K562 (cell line): ENCODE measurements at regions not wholly inside any gene's neighbourhood (a gene's known extent, or its start where the extent isn't known, plus 50 kb on each side); places are given as distances from the start of the nearest gene placed in this dataset.

ENCODE experiments used
- ATAC-seq: fragments of 200-7000 bp; cut with Tn5 transposase; 3 replicates; pipeline ENCODE4 v1.9.1; 2020; ENCODE audit warnings: moderate library complexity
- BruUV-seq: library from RNA; stranded (reverse); fragments of 400-500 nt; replicated peaks from 2 replicates; lab custom pipeline; 2021; lab: Mats Ljungman, UMichigan
- CTCF ChIA-PET: fragments of 300-600 bp; formaldehyde crosslinking; extraction: SDS; loops from one replicate; lab custom pipeline; 2021; ENCODE audit warnings: low intra/inter-chr PET ratio; lab: Yijun Ruan, JAX
- POLR2A ChIA-PET: fragments of 300-600, 350-650 bp; sonication (Branson Sonifier 250); formaldehyde crosslinking; extraction: SDS; loops from one replicate; lab custom pipeline; 2021; ENCODE audit warnings: antibody characterized with exemption, inconsistent platforms; lab: Yijun Ruan, JAX
- DNase-seq, 4 experiments: peaks; one replicate each; pipeline versions ENCODE4 v3.0.0 to v3.0.0-alpha.2; 2011 to 2018; ENCODE audit warnings: low spot score in 3 of 4, mixed read lengths in 3 of 4; ENCODE audit errors: extremely low read depth in 1 of 4
- FAIRE-seq: peaks from 2 replicates; lab custom pipeline; 2011; peaks lifted over from hg19 to GRCh38; lab: Jason Lieb, UNC
- H2AFZ ChIP-seq: 2 replicates; pipeline ENCODE4 v1.6.0; 2011; ENCODE audit warnings: low read depth, low read length, control low read depth, inconsistent platforms
- H3K27ac ChIP-seq: fragments of 200-600 bp; 3 replicates; pipeline ENCODE4 v1.8.0; 2011; ENCODE audit warnings: low read depth, mild to moderate bottlenecking, control low read depth, inconsistent platforms, low read length, moderate library complexity, mixed read lengths; ENCODE audit errors: extremely low read depth
- H3K27me3 ChIP-seq, 2 experiments: fragments of 300-600 bp in 1 of 2; 2 replicates in 1 of 2; 3 replicates in 1 of 2; pipeline versions ENCODE4 v1.6.0 to v1.8.0; 2011; ENCODE audit warnings: inconsistent platforms in 2 of 2, low read length in 2 of 2, mild to moderate bottlenecking in 1 of 2, mixed read lengths in 1 of 2, moderate library complexity in 1 of 2; ENCODE audit not compliant: control insufficient read depth in 2 of 2, insufficient read depth in 2 of 2
- H3K36me3 ChIP-seq: fragments of 300-600 bp; 3 replicates; pipeline ENCODE4 v1.8.0; 2011; ENCODE audit warnings: mild to moderate bottlenecking, low read length, inconsistent platforms; ENCODE audit not compliant: control insufficient read depth, insufficient read depth
- H3K4me1 ChIP-seq, 2 experiments: fragments of 200-600 bp in 1 of 2; replicated peaks in 1 of 2; 2 replicates in 1 of 2; 3 replicates in 1 of 2; pipeline versions ENCODE4 v1.5.1 to v1.8.0; 2011; ENCODE audit warnings: inconsistent platforms in 2 of 2, low read length in 2 of 2, mild to moderate bottlenecking in 1 of 2, mixed read lengths in 1 of 2, moderate library complexity in 1 of 2; ENCODE audit not compliant: control insufficient read depth in 2 of 2, insufficient read depth in 2 of 2
- H3K4me2 ChIP-seq: 2 replicates; pipeline ENCODE4 v1.6.1; 2011; ENCODE audit warnings: low read length, control low read depth, inconsistent platforms, mixed read lengths; ENCODE audit not compliant: insufficient read depth
- H3K4me3 ChIP-seq: fragments of 200-600 bp; sonication (generic), shearing (Covaris generic); 2 replicates; pipeline ENCODE4 v1.5.1; 2016; ENCODE audit warnings: control low read depth, inconsistent platforms
- H3K79me2 ChIP-seq: fragments of 200-600 bp; 3 replicates; pipeline ENCODE4 v1.8.0; 2011; ENCODE audit warnings: low read length, inconsistent platforms; ENCODE audit not compliant: control insufficient read depth, insufficient read depth
- H3K9ac ChIP-seq, 2 experiments: 2 replicates each; pipeline versions ENCODE4 v1.6.0 to v1.6.1; 2011; ENCODE audit warnings: low read depth in 2 of 2, low read length in 2 of 2, control low read depth in 1 of 2, inconsistent platforms in 1 of 2, mild to moderate bottlenecking in 1 of 2, mixed read lengths in 1 of 2; ENCODE audit not compliant: insufficient read depth in 1 of 2
- H3K9me1 ChIP-seq: one replicate; pipeline ENCODE4 v1.6.0; 2011; ENCODE audit warnings: inconsistent platforms, mild to moderate bottlenecking, low read length, moderate library complexity; ENCODE audit not compliant: control insufficient read depth, insufficient read depth
- H3K9me3 ChIP-seq: replicated peaks from 2 replicates; pipeline ENCODE4 v1.5.1; 2011; ENCODE audit warnings: low read depth, low read length, inconsistent platforms; ENCODE audit not compliant: control insufficient read depth, insufficient read depth
- H4K20me1 ChIP-seq: replicated peaks from 2 replicates; pipeline ENCODE4 v1.6.1; 2011; ENCODE audit warnings: low read length, inconsistent platforms, mixed read lengths; ENCODE audit not compliant: control insufficient read depth, insufficient read depth
- ELF1 ChIP-seq: fragments of 200-800 bp; sonication (Bioruptor generic); IDR thresholded peaks from 2 replicates; pipeline ENCODE4 v1.6.1; 2016; ENCODE audit warnings: missing genetic modification characterization, missing compliant biosample characterization
- HMGN3 ChIP-seq: IDR thresholded peaks from 2 replicates; pipeline ENCODE4 v1.6.1; 2011; ENCODE audit warnings: borderline replicate concordance, low read depth, mild to moderate bottlenecking, mixed read lengths, low read length; ENCODE audit not compliant: insufficient read length; ENCODE audit errors: extremely low read depth
- LCOR ChIP-seq: sonication (generic); formaldehyde crosslinking; IDR thresholded peaks from 2 replicates; pipeline ENCODE4 v1.8.0; 2022; ENCODE audit warnings: mild to moderate bottlenecking, missing genetic modification reagents
- PHF20 ChIP-seq: fragments of 450-650 bp; IDR thresholded peaks from 2 replicates; pipeline ENCODE4 v1.6.1; 2018; ENCODE audit not compliant: partially characterized antibody
- SMAD4 ChIP-seq: fragments of 250-450 bp; sonication (Bioruptor Pico); conservative IDR thresholded peaks from 2 replicates; pipeline ENCODE4 v1.8.0; 2021; ENCODE audit warnings: inconsistent platforms, mild to moderate bottlenecking, moderate library complexity
- ZNF134 ChIP-seq: fragments of 250-450 bp; sonication (Bioruptor Pico); conservative IDR thresholded peaks from 2 replicates; pipeline ENCODE4 v1.4.0; 2020
- ZNF165 ChIP-seq: fragments of 250-450 bp; sonication (Bioruptor Pico); IDR thresholded peaks from 2 replicates; pipeline ENCODE4 v1.4.0; 2020; ENCODE audit warnings: borderline replicate concordance
- ZNF311 ChIP-seq: fragments of 250-450 bp; sonication (Bioruptor Pico); IDR thresholded peaks from 2 replicates; pipeline ENCODE4 v1.4.0; 2020; ENCODE audit warnings: mild to moderate bottlenecking, moderate library complexity
- ZNF408 ChIP-seq: fragments of 250-450 bp; sonication (Bioruptor Pico); IDR thresholded peaks from 2 replicates; pipeline ENCODE4 v1.4.0; 2020; ENCODE audit warnings: low read depth, mild to moderate bottlenecking, moderate library complexity
- ZNF57 ChIP-seq: fragments of 450-650 bp; formaldehyde crosslinking; IDR thresholded peaks from 2 replicates; pipeline ENCODE4 v1.4.0; 2020; ENCODE audit warnings: mild to moderate bottlenecking, moderate library complexity
- WGBS: fragments of 100-300 bp; shearing (Covaris generic); methylation state at CpG from one replicate; pipeline ENCODE4 v1.1.6; 2016; ENCODE audit warnings: low coverage, mixed read lengths; ENCODE audit not compliant: insufficient coverage; ENCODE audit errors: missing lambda C conversion rate; 5-methylcytosine and 5-hydroxymethylcytosine counted together
- in situ Hi-C: fragments of 300-500 bp; cut with MboI; formaldehyde crosslinking; loops from 4 replicates; pipeline ENCODE4 v1.15.0; 2018; ENCODE audit warnings: inconsistent platforms, mixed read lengths
- intact Hi-C: fragments of 100-400 bp; cut with micrococcal nuclease; formaldehyde crosslinking; loops from 2 replicates; pipeline ENCODE4 v1.14.2; 2022
- TF ChIP-seq, protein P1 (sequence below), 2 experiments: fragments of 450-650 bp; IDR thresholded peaks; 2 replicates each; pipeline ENCODE4 v1.6.1; 2018; ENCODE audit warnings: mild to moderate bottlenecking in 2 of 2, low read depth in 1 of 2; ENCODE audit not compliant: partially characterized antibody in 2 of 2
- TF ChIP-seq, protein P2 (sequence below): fragments of 250-450 bp; sonication (Bioruptor Pico); IDR thresholded peaks from 2 replicates; pipeline ENCODE4 v1.9.0; 2021; ENCODE audit warnings: mild to moderate bottlenecking, inconsistent platforms
- TF ChIP-seq, protein P3 (sequence below): sonication (generic); formaldehyde crosslinking; IDR thresholded peaks from 2 replicates; pipeline ENCODE4 v1.8.0; 2022; ENCODE audit warnings: mild to moderate bottlenecking, missing genetic modification reagents, borderline replicate concordance

GRCh38 chr11:88017666-88018065, 157.6 kb downstream of the RAB38 start:
- Histone ChIP-seq H3K79me2 (no peaks in the 10 kb centered on the region), H4K20me1 (no peaks in the 10 kb centered on the region), H3K9me1 (no peaks in the 10 kb centered on the region), H2AFZ (no peak overlapping the region), H3K4me2 (no peak overlapping the region), H3K27ac (no peak overlapping the region), H3K9ac (no peak overlapping the region), H3K27me3 (no peaks in the 10 kb centered on the region), H3K4me1 (no peaks in the 10 kb centered on the region), H3K4me3 (no peak overlapping the region), H3K36me3 (no peaks in the 10 kb centered on the region), H3K9me3 (no peaks in the 10 kb centered on the region)
- in situ Hi-C loops = no loop called here
- intact Hi-C loops = no loop called here
- no peak for TF ChIP-seq ELF1 (tag)
- no peak for TF ChIP-seq ZNF311
- TF ChIP-seq PHF20 = no peak
- TF ChIP-seq ZNF57 (CRISPR knock-in tag) = no peak
- no peak for TF ChIP-seq ZNF408 (CRISPR knock-in tag)
- no peak for TF ChIP-seq LCOR (CRISPR knock-in tag)
- TF ChIP-seq, protein P1, sequence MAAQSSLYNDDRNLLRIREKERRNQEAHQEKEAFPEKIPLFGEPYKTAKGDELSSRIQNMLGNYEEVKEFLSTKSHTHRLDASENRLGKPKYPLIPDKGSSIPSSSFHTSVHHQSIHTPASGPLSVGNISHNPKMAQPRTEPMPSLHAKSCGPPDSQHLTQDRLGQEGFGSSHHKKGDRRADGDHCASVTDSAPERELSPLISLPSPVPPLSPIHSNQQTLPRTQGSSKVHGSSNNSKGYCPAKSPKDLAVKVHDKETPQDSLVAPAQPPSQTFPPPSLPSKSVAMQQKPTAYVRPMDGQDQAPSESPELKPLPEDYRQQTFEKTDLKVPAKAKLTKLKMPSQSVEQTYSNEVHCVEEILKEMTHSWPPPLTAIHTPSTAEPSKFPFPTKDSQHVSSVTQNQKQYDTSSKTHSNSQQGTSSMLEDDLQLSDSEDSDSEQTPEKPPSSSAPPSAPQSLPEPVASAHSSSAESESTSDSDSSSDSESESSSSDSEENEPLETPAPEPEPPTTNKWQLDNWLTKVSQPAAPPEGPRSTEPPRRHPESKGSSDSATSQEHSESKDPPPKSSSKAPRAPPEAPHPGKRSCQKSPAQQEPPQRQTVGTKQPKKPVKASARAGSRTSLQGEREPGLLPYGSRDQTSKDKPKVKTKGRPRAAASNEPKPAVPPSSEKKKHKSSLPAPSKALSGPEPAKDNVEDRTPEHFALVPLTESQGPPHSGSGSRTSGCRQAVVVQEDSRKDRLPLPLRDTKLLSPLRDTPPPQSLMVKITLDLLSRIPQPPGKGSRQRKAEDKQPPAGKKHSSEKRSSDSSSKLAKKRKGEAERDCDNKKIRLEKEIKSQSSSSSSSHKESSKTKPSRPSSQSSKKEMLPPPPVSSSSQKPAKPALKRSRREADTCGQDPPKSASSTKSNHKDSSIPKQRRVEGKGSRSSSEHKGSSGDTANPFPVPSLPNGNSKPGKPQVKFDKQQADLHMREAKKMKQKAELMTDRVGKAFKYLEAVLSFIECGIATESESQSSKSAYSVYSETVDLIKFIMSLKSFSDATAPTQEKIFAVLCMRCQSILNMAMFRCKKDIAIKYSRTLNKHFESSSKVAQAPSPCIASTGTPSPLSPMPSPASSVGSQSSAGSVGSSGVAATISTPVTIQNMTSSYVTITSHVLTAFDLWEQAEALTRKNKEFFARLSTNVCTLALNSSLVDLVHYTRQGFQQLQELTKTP (IDR thresholded peaks at IDR 0.05; ENCODE audit: low read depth in 1 of 2, partially characterized antibody in 2 of 2) = no peak
- no peak for TF ChIP-seq SMAD4 (CRISPR knock-in tag)
- TF ChIP-seq, protein P2, sequence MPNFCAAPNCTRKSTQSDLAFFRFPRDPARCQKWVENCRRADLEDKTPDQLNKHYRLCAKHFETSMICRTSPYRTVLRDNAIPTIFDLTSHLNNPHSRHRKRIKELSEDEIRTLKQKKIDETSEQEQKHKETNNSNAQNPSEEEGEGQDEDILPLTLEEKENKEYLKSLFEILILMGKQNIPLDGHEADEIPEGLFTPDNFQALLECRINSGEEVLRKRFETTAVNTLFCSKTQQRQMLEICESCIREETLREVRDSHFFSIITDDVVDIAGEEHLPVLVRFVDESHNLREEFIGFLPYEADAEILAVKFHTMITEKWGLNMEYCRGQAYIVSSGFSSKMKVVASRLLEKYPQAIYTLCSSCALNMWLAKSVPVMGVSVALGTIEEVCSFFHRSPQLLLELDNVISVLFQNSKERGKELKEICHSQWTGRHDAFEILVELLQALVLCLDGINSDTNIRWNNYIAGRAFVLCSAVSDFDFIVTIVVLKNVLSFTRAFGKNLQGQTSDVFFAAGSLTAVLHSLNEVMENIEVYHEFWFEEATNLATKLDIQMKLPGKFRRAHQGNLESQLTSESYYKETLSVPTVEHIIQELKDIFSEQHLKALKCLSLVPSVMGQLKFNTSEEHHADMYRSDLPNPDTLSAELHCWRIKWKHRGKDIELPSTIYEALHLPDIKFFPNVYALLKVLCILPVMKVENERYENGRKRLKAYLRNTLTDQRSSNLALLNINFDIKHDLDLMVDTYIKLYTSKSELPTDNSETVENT (CRISPR knock-in tag) = no peak
- TF ChIP-seq, protein P3, sequence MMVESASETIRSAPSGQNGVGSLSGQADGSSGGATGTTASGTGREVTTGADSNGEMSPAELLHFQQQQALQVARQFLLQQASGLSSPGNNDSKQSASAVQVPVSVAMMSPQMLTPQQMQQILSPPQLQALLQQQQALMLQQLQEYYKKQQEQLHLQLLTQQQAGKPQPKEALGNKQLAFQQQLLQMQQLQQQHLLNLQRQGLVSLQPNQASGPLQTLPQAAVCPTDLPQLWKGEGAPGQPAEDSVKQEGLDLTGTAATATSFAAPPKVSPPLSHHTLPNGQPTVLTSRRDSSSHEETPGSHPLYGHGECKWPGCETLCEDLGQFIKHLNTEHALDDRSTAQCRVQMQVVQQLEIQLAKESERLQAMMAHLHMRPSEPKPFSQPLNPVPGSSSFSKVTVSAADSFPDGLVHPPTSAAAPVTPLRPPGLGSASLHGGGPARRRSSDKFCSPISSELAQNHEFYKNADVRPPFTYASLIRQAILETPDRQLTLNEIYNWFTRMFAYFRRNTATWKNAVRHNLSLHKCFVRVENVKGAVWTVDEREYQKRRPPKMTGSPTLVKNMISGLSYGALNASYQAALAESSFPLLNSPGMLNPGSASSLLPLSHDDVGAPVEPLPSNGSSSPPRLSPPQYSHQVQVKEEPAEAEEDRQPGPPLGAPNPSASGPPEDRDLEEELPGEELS (CRISPR knock-in tag) = no peak
- TF ChIP-seq HMGN3 = no peak
- TF ChIP-seq ZNF134 (CRISPR knock-in tag) = no peak
- TF ChIP-seq ZNF165 = no peak
- no peak for DNase-seq
- POLR2A ChIA-PET = no interaction called here
- WGBS = 1% methylated on average over 4 of the region's 4 CpGs
- CTCF ChIA-PET = interaction anchor here (1.0 kb wide), 1 partner anchor 477 kb away, joined by 3 read pairs; no protein-coding TSS in a partner anchor
- BruUV-seq = no TSS peak
- no peak for ATAC-seq
- FAIRE-seq = no peak
